SK-N-SH (cell line): ENCODE measurements at regions not wholly inside any gene's neighbourhood (a gene's known extent, or its start where the extent isn't known, plus 50 kb on each side); places are given as distances from the start of the nearest gene placed in this dataset.

ENCODE experiments used
- CTCF ChIA-PET: fragments of 300-600, 350-600 bp; formaldehyde crosslinking; extraction: SDS; loops from one replicate; lab custom pipeline; 2021; lab: Yijun Ruan, JAX
- POLR2A ChIA-PET: fragments of 350-600 bp; sonication (Branson Sonifier 250); formaldehyde crosslinking; extraction: SDS; loops from one replicate; lab custom pipeline; 2020; ENCODE audit warnings: antibody characterized with exemption, inconsistent platforms; lab: Yijun Ruan, JAX
- DNase-seq: peaks from one replicate; pipeline ENCODE4 v3.0.0; 2012
- H2AFZ ChIP-seq: fragments of 200-600 bp; sonication (generic); 2 replicates; pipeline ENCODE4 v1.8.1; 2016; ENCODE audit warnings: antibody characterized with exemption, mild to moderate bottlenecking, low read depth
- H3F3A ChIP-seq: fragments of 200-600 bp; sonication (generic); replicated peaks from 2 replicates; pipeline ENCODE3; 2016; ENCODE audit warnings: antibody characterized with exemption, mild to moderate bottlenecking; ENCODE audit not compliant: insufficient read depth
- H3K27ac ChIP-seq, 2 experiments: fragments of 200-500 bp in 1 of 2; fragments of 200-600 bp in 1 of 2; sonication (Bioruptor generic) in 1 of 2; sonication (generic), shearing (Covaris generic) in 1 of 2; 2 replicates each; pipeline versions ENCODE4 v1.5.1 to v1.6.1; 2014 to 2016; ENCODE audit warnings: low read depth in 2 of 2, inconsistent platforms in 1 of 2, low read length in 1 of 2, mild to moderate bottlenecking in 1 of 2, mixed read lengths in 1 of 2
- H3K27me3 ChIP-seq: fragments of 200-600 bp; sonication (generic), shearing (Covaris generic); 2 replicates; pipeline ENCODE4 v1.6.1; 2016; ENCODE audit warnings: mixed run types; ENCODE audit not compliant: insufficient read depth
- H3K36me3 ChIP-seq, 2 experiments: fragments of 200-500 bp in 1 of 2; fragments of 200-600 bp in 1 of 2; sonication (Bioruptor generic) in 1 of 2; sonication (generic) in 1 of 2; replicated peaks in 1 of 2; 2 replicates each; pipeline versions ENCODE3 to v1.5.1; 2014 to 2016; ENCODE audit warnings: low read length in 1 of 2, mild to moderate bottlenecking in 1 of 2; ENCODE audit not compliant: insufficient read depth in 2 of 2, control insufficient read depth in 1 of 2
- H3K4me1 ChIP-seq, 2 experiments: fragments of 200-500 bp in 1 of 2; fragments of 200-600 bp in 1 of 2; sonication (Bioruptor generic) in 1 of 2; sonication (generic), shearing (Covaris generic) in 1 of 2; 2 replicates each; pipeline versions ENCODE4 v1.5.1 to v1.6.1; 2014 to 2016; ENCODE audit warnings: low read depth in 1 of 2, low read length in 1 of 2, mixed run types in 1 of 2; ENCODE audit not compliant: insufficient read depth in 2 of 2, control insufficient read depth in 1 of 2
- H3K4me2 ChIP-seq: fragments of 200-600 bp; sonication (generic), shearing (Covaris generic); 2 replicates; pipeline ENCODE4 v1.6.1; 2017; ENCODE audit warnings: mixed run types
- H3K4me3 ChIP-seq, 2 experiments: fragments of 200-500 bp in 1 of 2; fragments of 200-600 bp in 1 of 2; sonication (Bioruptor generic) in 1 of 2; sonication (generic), shearing (Covaris generic) in 1 of 2; 2 replicates each; pipeline versions ENCODE4 v1.5.1 to v1.8.1; 2014 to 2016; ENCODE audit warnings: low read depth in 2 of 2, inconsistent platforms in 1 of 2, low read length in 1 of 2, mild to moderate bottlenecking in 1 of 2, mixed read lengths in 1 of 2, moderate library complexity in 1 of 2
- H3K79me2 ChIP-seq: fragments of 200-600 bp; sonication (generic); 2 replicates; pipeline ENCODE4 v1.8.1; 2017; ENCODE audit warnings: mild to moderate bottlenecking; ENCODE audit not compliant: insufficient read depth
- H3K9ac ChIP-seq: fragments of 200-600 bp; sonication (generic); 2 replicates; pipeline ENCODE4 v1.6.1; 2017; ENCODE audit warnings: mixed run types
- H3K9me2 ChIP-seq: fragments of 200-600 bp; sonication (generic); 2 replicates; pipeline ENCODE4 v1.6.1; 2017; ENCODE audit warnings: mixed run types
- H3K9me3 ChIP-seq: fragments of 200-600 bp; sonication (generic); 2 replicates; pipeline ENCODE4 v1.6.1; 2017; ENCODE audit warnings: mixed run types, mild to moderate bottlenecking, moderate library complexity
- H4K20me1 ChIP-seq: fragments of 200-600 bp; sonication (generic); 2 replicates; pipeline ENCODE4 v1.6.1; 2017; ENCODE audit warnings: mild to moderate bottlenecking, mixed run types; ENCODE audit not compliant: insufficient read depth
- EP300 ChIP-seq, 2 experiments: IDR thresholded peaks; 2 replicates each; pipeline versions ENCODE4 v1.4.0 to v1.6.1; 2012; ENCODE audit warnings: borderline replicate concordance in 1 of 2, low read depth in 1 of 2, low read length in 1 of 2
- EZH2phosphoT487 ChIP-seq: fragments of 200-600 bp; sonication (generic); IDR thresholded peaks from 2 replicates; pipeline ENCODE4 v1.6.1; 2017; ENCODE audit warnings: low read depth, mixed run types, mild to moderate bottlenecking, antibody characterized with exemption, moderate library complexity, borderline replicate concordance
- FOXJ3 ChIP-seq: sonication (generic); formaldehyde crosslinking; IDR thresholded peaks from 2 replicates; pipeline ENCODE4 v1.5.1; 2020; ENCODE audit warnings: mild to moderate bottlenecking, missing genetic modification reagents
- FOXM1 ChIP-seq: IDR thresholded peaks from 2 replicates; pipeline ENCODE4 v1.4.0; 2012; ENCODE audit warnings: low read depth, mild to moderate bottlenecking
- GABPA ChIP-seq: IDR thresholded peaks from 2 replicates; pipeline ENCODE4 v1.4.0; 2012; ENCODE audit warnings: low read depth, mild to moderate bottlenecking
- GATA2 ChIP-seq: sonication (generic); formaldehyde crosslinking; IDR thresholded peaks from 2 replicates; pipeline ENCODE4 v1.5.0; 2020; ENCODE audit warnings: mild to moderate bottlenecking, missing genetic modification reagents
- NFIC ChIP-seq: IDR thresholded peaks from 2 replicates; pipeline ENCODE4 v1.4.0; 2012; ENCODE audit warnings: borderline replicate concordance
- NRF1 ChIP-seq: IDR thresholded peaks from 2 replicates; pipeline ENCODE4 v1.6.1; 2012; ENCODE audit warnings: low read depth, mild to moderate bottlenecking, low read length
- POLR2AphosphoS5 ChIP-seq: IDR thresholded peaks from 2 replicates; pipeline ENCODE4 v1.6.1; 2012; ENCODE audit warnings: low read depth, low read length
- SIN3A ChIP-seq: IDR thresholded peaks from 2 replicates; pipeline ENCODE4 v1.6.1; 2012; ENCODE audit warnings: low read depth, mild to moderate bottlenecking, low read length, moderate library complexity, borderline replicate concordance
- SMC3 ChIP-seq: IDR thresholded peaks from 2 replicates; pipeline ENCODE4 v1.6.1; 2012; ENCODE audit warnings: low read depth, low read length, improper control_type of control experiment
- YY1 ChIP-seq: IDR thresholded peaks from 2 replicates; pipeline ENCODE4 v1.4.0; 2012; ENCODE audit warnings: low read depth, mild to moderate bottlenecking
- WGBS: methylation state at CpG from one replicate; pipeline ENCODE4 v1.1.6; 2017; ENCODE audit warnings: low lambda C conversion rate; 5-methylcytosine and 5-hydroxymethylcytosine counted together
- TF ChIP-seq, protein P1 (sequence below): fragments of 150-350 bp; IDR thresholded peaks from 2 replicates; pipeline ENCODE4 v1.6.1; 2016; ENCODE audit warnings: mild to moderate bottlenecking, low read depth, low read length
- TF ChIP-seq, protein P2 (sequence below): IDR thresholded peaks from 2 replicates; pipeline ENCODE4 v1.6.1; 2012; ENCODE audit warnings: mild to moderate bottlenecking, low read depth, low read length, moderate library complexity
- TF ChIP-seq, protein P3 (sequence below): fragments of 150-350 bp; IDR thresholded peaks from 2 replicates; pipeline ENCODE4 v1.6.1; 2017; ENCODE audit warnings: antibody characterized with exemption, low read length, low read depth, borderline replicate concordance
- TF ChIP-seq, protein P4 (sequence below): IDR thresholded peaks from 2 replicates; pipeline ENCODE4 v1.4.0; 2012; ENCODE audit warnings: low read depth, borderline replicate concordance

- Histone ChIP-seq H3K27ac (no peak overlapping the region), H3K4me3 (no peak overlapping the region), H3K79me2 (no peaks in the 10 kb centered on the region), H4K20me1 (no peaks in the 10 kb centered on the region), H3K36me3 (no peaks in the 10 kb centered on the region), H3K9me3 (no peaks in the 10 kb centered on the region), H3K4me2 (no peak overlapping the region), H3K9me2 (no peaks in the 10 kb centered on the region), H3K27me3 (peaks cover 72% of the 10 kb centered on the region), H3K4me1 (no peaks in the 10 kb centered on the region), H2AFZ (no peak overlapping the region), H3F3A (no peaks in the 10 kb centered on the region), H3K9ac (no peak overlapping the region)
- 26% methylated on average over 6 of the region's 6 CpGs for whole genome bisulfite sequencing
- CTCF ChIA-PET = interaction anchor here (1.0 kb wide), 1 partner anchor 43 kb away, joined by 3 read pairs; no protein-coding TSS in a partner anchor
- no peak for TF ChIP-seq SIN3A
- TF ChIP-seq, protein P1, sequence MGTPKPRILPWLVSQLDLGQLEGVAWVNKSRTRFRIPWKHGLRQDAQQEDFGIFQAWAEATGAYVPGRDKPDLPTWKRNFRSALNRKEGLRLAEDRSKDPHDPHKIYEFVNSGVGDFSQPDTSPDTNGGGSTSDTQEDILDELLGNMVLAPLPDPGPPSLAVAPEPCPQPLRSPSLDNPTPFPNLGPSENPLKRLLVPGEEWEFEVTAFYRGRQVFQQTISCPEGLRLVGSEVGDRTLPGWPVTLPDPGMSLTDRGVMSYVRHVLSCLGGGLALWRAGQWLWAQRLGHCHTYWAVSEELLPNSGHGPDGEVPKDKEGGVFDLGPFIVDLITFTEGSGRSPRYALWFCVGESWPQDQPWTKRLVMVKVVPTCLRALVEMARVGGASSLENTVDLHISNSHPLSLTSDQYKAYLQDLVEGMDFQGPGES = no peak
- TF ChIP-seq NRF1 = no peak
- TF ChIP-seq FOXJ3 = no peak
- no peak for TF ChIP-seq EZH2phosphoT487
- TF ChIP-seq FOXM1 = no peak
- TF ChIP-seq EP300 (IDR thresholded peaks at IDR 0.05; ENCODE audit: borderline replicate concordance in 1 of 2, low read depth in 1 of 2, low read length in 1 of 2) = no peak
- no peak for TF ChIP-seq SMC3
- no peak for TF ChIP-seq YY1
- no peak for TF ChIP-seq NFIC
- TF ChIP-seq GATA2 = no peak
- TF ChIP-seq, protein P2, sequence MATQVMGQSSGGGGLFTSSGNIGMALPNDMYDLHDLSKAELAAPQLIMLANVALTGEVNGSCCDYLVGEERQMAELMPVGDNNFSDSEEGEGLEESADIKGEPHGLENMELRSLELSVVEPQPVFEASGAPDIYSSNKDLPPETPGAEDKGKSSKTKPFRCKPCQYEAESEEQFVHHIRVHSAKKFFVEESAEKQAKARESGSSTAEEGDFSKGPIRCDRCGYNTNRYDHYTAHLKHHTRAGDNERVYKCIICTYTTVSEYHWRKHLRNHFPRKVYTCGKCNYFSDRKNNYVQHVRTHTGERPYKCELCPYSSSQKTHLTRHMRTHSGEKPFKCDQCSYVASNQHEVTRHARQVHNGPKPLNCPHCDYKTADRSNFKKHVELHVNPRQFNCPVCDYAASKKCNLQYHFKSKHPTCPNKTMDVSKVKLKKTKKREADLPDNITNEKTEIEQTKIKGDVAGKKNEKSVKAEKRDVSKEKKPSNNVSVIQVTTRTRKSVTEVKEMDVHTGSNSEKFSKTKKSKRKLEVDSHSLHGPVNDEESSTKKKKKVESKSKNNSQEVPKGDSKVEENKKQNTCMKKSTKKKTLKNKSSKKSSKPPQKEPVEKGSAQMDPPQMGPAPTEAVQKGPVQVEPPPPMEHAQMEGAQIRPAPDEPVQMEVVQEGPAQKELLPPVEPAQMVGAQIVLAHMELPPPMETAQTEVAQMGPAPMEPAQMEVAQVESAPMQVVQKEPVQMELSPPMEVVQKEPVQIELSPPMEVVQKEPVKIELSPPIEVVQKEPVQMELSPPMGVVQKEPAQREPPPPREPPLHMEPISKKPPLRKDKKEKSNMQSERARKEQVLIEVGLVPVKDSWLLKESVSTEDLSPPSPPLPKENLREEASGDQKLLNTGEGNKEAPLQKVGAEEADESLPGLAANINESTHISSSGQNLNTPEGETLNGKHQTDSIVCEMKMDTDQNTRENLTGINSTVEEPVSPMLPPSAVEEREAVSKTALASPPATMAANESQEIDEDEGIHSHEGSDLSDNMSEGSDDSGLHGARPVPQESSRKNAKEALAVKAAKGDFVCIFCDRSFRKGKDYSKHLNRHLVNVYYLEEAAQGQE = no peak
- no peak for TF ChIP-seq GABPA
- TF ChIP-seq, protein P3, sequence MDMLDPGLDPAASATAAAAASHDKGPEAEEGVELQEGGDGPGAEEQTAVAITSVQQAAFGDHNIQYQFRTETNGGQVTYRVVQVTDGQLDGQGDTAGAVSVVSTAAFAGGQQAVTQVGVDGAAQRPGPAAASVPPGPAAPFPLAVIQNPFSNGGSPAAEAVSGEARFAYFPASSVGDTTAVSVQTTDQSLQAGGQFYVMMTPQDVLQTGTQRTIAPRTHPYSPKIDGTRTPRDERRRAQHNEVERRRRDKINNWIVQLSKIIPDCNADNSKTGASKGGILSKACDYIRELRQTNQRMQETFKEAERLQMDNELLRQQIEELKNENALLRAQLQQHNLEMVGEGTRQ = no peak
- no peak for TF ChIP-seq POLR2AphosphoS5
- TF ChIP-seq, protein P4, sequence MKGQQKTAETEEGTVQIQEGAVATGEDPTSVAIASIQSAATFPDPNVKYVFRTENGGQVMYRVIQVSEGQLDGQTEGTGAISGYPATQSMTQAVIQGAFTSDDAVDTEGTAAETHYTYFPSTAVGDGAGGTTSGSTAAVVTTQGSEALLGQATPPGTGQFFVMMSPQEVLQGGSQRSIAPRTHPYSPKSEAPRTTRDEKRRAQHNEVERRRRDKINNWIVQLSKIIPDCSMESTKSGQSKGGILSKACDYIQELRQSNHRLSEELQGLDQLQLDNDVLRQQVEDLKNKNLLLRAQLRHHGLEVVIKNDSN = no peak
- POLR2A ChIA-PET = no interaction called here
- DNase-seq = no peak
Measured at GRCh38 chr6:1507251-1507650, 102.5 kb upstream of the FOXC1 start.
